Spleen (tissue), 7 donors: ENCODE measurements at regions not wholly inside any gene's neighbourhood (a gene's known extent, or its start where the extent isn't known, plus 50 kb on each side); places are given as distances from the start of the nearest gene placed in this dataset.

Source experiments
- POLR2A ChIP-seq, 3 donors: fragments of 450-650 bp; IDR thresholded peaks; one replicate each; pipeline ENCODE4 v1.5.1; 2017; ENCODE audit warnings: antibody characterized with exemption in 3 of 3, mild to moderate bottlenecking in 1 of 3
- TF ChIP-seq, protein P1 (sequence below), 11 experiments: fragments of 200-600 bp in 7 of 11; fragments of 450-650 bp in 4 of 11; sonication (generic) in 4 of 11; IDR thresholded peaks in 8 of 11; conservative IDR thresholded peaks in 3 of 11; 1 replicate in 7 of 11; 2 replicates in 4 of 11; pipeline versions ENCODE4 v1.4.0 to v1.8.0; 2016 to 2021; ENCODE audit warnings: antibody characterized with exemption in 11 of 11, inconsistent platforms in 4 of 11, mild to moderate bottlenecking in 1 of 11
- donor health status: DM: no; HTN: no; CAD: no; lungs with moderate emphysema.
- donor health status: DM: no; HTN: no; CAD: no.
- donor health status: DM: no; HTN: no; CAD: no.

DNA sequence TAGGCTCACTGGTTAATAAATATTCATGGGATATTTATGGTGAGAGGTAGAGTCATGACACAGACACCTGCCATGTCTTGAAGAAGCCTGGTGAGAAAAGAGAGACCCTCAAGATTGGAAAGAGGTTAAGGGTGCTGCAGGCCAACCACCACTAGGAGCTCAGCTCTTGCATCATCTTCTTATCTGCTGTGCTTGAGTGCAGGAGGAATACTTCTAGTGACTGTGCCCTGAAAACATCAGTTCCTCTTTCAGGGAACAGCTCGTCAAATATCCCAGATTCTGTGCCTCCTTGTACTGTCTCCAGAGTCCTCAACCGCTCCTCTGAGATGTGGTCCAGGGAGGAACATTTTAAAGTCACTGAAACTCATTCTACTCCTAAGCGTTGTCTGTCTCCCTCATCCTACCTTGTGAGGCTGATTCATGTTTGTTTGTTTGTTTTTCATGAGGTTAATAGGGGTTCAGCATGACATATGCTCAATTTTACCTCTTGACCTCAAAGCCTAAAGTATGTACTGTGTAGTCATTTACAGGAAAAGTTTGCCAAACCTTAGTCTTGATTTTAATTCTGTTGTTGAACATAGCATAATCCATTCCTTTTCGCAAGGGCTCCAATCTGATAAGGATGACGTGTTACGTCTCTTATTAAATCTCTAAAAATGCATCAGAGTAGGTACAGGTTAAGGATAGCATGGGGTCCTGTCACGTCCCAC, 293.1 kb downstream of the C7orf25 start:
- no peak for TF ChIP-seq POLR2A (IDR thresholded peaks at IDR 0.05)
- TF ChIP-seq, protein P1, sequence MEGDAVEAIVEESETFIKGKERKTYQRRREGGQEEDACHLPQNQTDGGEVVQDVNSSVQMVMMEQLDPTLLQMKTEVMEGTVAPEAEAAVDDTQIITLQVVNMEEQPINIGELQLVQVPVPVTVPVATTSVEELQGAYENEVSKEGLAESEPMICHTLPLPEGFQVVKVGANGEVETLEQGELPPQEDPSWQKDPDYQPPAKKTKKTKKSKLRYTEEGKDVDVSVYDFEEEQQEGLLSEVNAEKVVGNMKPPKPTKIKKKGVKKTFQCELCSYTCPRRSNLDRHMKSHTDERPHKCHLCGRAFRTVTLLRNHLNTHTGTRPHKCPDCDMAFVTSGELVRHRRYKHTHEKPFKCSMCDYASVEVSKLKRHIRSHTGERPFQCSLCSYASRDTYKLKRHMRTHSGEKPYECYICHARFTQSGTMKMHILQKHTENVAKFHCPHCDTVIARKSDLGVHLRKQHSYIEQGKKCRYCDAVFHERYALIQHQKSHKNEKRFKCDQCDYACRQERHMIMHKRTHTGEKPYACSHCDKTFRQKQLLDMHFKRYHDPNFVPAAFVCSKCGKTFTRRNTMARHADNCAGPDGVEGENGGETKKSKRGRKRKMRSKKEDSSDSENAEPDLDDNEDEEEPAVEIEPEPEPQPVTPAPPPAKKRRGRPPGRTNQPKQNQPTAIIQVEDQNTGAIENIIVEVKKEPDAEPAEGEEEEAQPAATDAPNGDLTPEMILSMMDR (IDR thresholded peaks at IDR 0.05 in 8 of 11, conservative IDR thresholded peaks at IDR 0.05 in 3 of 11) = no peak
